ENCODE measurements at regions not wholly inside any gene's neighbourhood (a gene's known extent, or its start where the extent isn't known, plus 50 kb on each side); places are given as distances from the start of the nearest gene placed in this dataset.

DNA sequence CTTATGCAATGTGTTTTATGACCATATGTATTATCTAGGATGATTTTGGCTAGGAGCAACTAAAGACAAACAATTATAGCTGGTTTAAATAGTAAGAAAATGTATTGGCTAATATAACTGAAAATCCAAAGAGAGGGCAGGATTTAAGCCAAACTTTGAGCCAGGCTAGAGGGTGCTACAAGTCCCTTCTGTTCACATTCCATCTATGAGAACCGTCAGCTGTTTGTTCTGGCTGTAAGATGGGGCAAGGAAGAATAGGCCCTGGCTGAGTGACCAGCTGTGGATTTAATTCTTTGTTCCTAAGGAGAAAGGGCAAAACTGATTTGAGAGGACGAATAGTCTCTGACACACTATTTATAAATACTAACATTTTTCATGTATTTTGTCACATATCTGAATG, 79.2 kb upstream of the UGT8 start:
- no peak overlapping the region for H3K27ac ChIP-seq (ENCODE audit: low read depth in 1 of 2, low read length in 2 of 2)
- no peaks in the 10 kb centered on the region for H3K4me1 ChIP-seq (ENCODE audit: control insufficient read depth in 1 of 2, insufficient read depth in 2 of 2, low read length in 2 of 2)
- H3K79me2 ChIP-seq (ENCODE audit: insufficient read depth, low read length): no peaks in the 10 kb centered on the region
- Mint-ChIP-seq H3K27ac (no peak overlapping the region), H3K36me3 (no peaks in the 10 kb centered on the region), H3K9me3 (peaks cover 5 to 22% (median 11%) of the 10 kb centered on the region in 7 donors), H3K4me3 (no peak overlapping the region), H3K4me1 (no peaks in the 10 kb centered on the region), H3K27me3 (ENCODE audit: low read depth in 3 of 3) (no peaks in the 10 kb centered on the region)
- no peak overlapping the region for H3K4me3 ChIP-seq (replicated peaks in 1 of 3; ENCODE audit: low read depth in 2 of 3, low read length in 3 of 3)
- no peak overlapping the region for H2AFZ ChIP-seq (ENCODE audit: insufficient read depth, low read depth, low read length, poor library complexity, severe bottlenecking)
- H3K27me3 ChIP-seq (ENCODE audit: control insufficient read depth in 2 of 2, insufficient read depth in 2 of 2, low read length in 2 of 2): no peaks in the 10 kb centered on the region
- H3K9ac ChIP-seq (ENCODE audit: insufficient read depth, low read length, poor library complexity, severe bottlenecking): no peak overlapping the region
- peaks cover 8 to 9% of the 10 kb centered on the region in 2 donors for H3K9me3 ChIP-seq (replicated peaks in 1 of 2; ENCODE audit: control insufficient read depth in 1 of 2, insufficient read depth in 1 of 2, low read length in 2 of 2)
- TF ChIP-seq, protein P1, sequence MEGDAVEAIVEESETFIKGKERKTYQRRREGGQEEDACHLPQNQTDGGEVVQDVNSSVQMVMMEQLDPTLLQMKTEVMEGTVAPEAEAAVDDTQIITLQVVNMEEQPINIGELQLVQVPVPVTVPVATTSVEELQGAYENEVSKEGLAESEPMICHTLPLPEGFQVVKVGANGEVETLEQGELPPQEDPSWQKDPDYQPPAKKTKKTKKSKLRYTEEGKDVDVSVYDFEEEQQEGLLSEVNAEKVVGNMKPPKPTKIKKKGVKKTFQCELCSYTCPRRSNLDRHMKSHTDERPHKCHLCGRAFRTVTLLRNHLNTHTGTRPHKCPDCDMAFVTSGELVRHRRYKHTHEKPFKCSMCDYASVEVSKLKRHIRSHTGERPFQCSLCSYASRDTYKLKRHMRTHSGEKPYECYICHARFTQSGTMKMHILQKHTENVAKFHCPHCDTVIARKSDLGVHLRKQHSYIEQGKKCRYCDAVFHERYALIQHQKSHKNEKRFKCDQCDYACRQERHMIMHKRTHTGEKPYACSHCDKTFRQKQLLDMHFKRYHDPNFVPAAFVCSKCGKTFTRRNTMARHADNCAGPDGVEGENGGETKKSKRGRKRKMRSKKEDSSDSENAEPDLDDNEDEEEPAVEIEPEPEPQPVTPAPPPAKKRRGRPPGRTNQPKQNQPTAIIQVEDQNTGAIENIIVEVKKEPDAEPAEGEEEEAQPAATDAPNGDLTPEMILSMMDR (IDR thresholded peaks at IDR 0.05): no peak
- no peak for DNase-seq
- H3K4me2 ChIP-seq (replicated peaks; ENCODE audit: extremely low read depth, low read length, poor library complexity, severe bottlenecking): no peak overlapping the region
- no peaks in the 10 kb centered on the region for H3K36me3 ChIP-seq (replicated peaks in 1 of 2; ENCODE audit: control insufficient read depth in 1 of 2, insufficient read depth in 2 of 2, low read length in 2 of 2)
- intact Hi-C loops (cut with micrococcal nuclease): no loop called here
- H4K20me1 ChIP-seq (ENCODE audit: insufficient read depth, low read length): no peaks in the 10 kb centered on the region
- no CpG with 5 or more reads among the region's 2 CpGs for WGBS (ENCODE audit: insufficient coverage)

DNA sequence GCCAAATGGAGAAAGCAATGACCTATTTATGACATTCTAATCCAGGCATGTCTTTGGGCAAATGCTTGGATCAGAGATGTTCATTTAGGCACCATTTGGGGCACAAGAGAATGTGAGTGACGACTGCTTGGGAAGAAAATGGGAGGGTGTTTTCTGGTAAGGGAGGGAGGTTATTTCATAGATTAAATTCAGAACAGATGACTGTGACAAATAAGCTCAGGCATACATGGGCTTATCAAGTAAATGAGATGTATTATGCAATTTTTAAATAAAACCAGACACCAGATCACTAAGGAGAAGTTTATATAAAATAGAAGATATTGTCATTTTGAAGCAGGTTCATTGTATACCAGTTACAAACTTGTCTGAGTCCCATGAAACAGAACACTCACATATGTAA, 71.4 kb upstream of the UGT8 start:
- H3K4me3 ChIP-seq (replicated peaks in 1 of 3; ENCODE audit: low read depth in 2 of 3, low read length in 3 of 3): no peak overlapping the region
- no peak overlapping the region for H2AFZ ChIP-seq (ENCODE audit: insufficient read depth, low read depth, low read length, poor library complexity, severe bottlenecking)
- H3K4me1 ChIP-seq (ENCODE audit: control insufficient read depth in 1 of 2, insufficient read depth in 2 of 2, low read length in 2 of 2): no peaks in the 10 kb centered on the region
- DNase-seq: no peak
- H3K4me2 ChIP-seq (replicated peaks; ENCODE audit: extremely low read depth, low read length, poor library complexity, severe bottlenecking): no peak overlapping the region
- Mint-ChIP-seq H3K4me1 (no peaks in the 10 kb centered on the region), H3K4me3 (no peak overlapping the region), H3K9me3 (peaks cover 0 to 13% (median 5%) of the 10 kb centered on the region in 7 donors), H3K27ac (no peak overlapping the region), H3K27me3 (ENCODE audit: low read depth in 3 of 3) (peaks cover 0 to 2% (median 0%) of the 10 kb centered on the region in 3 donors), H3K36me3 (no peaks in the 10 kb centered on the region)
- no peak overlapping the region for H3K9ac ChIP-seq (ENCODE audit: insufficient read depth, low read length, poor library complexity, severe bottlenecking)
- TF ChIP-seq, protein P1 (IDR thresholded peaks at IDR 0.05): no peak
- H3K9me3 ChIP-seq (replicated peaks in 1 of 2; ENCODE audit: control insufficient read depth in 1 of 2, insufficient read depth in 1 of 2, low read length in 2 of 2): peaks cover 0 to 5% of the 10 kb centered on the region in 2 donors
- no peaks in the 10 kb centered on the region for H4K20me1 ChIP-seq (ENCODE audit: insufficient read depth, low read length)
- H3K27me3 ChIP-seq (ENCODE audit: control insufficient read depth in 2 of 2, insufficient read depth in 2 of 2, low read length in 2 of 2): no peaks in the 10 kb centered on the region
- H3K36me3 ChIP-seq (replicated peaks in 1 of 2; ENCODE audit: control insufficient read depth in 1 of 2, insufficient read depth in 2 of 2, low read length in 2 of 2): no peaks in the 10 kb centered on the region
- H3K27ac ChIP-seq (ENCODE audit: low read depth in 1 of 2, low read length in 2 of 2): no peak overlapping the region
- no CpG with 5 or more reads among the region's 1 CpG for WGBS (ENCODE audit: insufficient coverage)
- intact Hi-C loops (cut with micrococcal nuclease): no loop called here
- H3K79me2 ChIP-seq (ENCODE audit: insufficient read depth, low read length): no peaks in the 10 kb centered on the region

Data from CD14-positive monocyte (primary cell).